ENCODE measurements at regions not wholly inside any gene's neighbourhood (a gene's known extent, or its start where the extent isn't known, plus 50 kb on each side); places are given as distances from the start of the nearest gene placed in this dataset.

GRCh38 chr12:88432531-88433490 is 147.5 kb downstream of the KITLG start:
- Histone ChIP-seq H3K4me1 (peaks cover 0 to 56% (median 15%) of the 10 kb centered on the region in 10 experiments; a peak in 11 of 20 replicates), H3K36me3 (no peaks in the 10 kb centered on the region), H3K4me3 (no peak overlapping the region), H3K4me2 (peak overlapping the region in 5 of 11 experiments; percentile 22 to 85 (median 64); a peak in 7 of 22 replicates), H3K9me3 (replicated peaks in 1 of 11) (peaks cover 0 to 17% (median 4%) of the 10 kb centered on the region in 11 experiments; a peak in 6 of 22 replicates), H3K27ac (peak overlapping the region in 7 of 11 experiments; percentile 0 to 79 (median 69); a peak in 9 of 22 replicates), H3K9ac (no peak overlapping the region), H3K27me3 (no peaks in the 10 kb centered on the region), H4K20me1 (no peaks in the 10 kb centered on the region)
- no peak for TF ChIP-seq Cebpa-rat (IDR thresholded peaks at IDR 0.05)

- H3K9ac ChIP-seq, result peak overlapping the region in 6 of 11 experiments; percentile 37 to 54 (median 43); a peak in 8 of 22 replicates
- H3K27me3 ChIP-seq, result no peaks in the 10 kb centered on the region
- peak overlapping the region in 9 of 11 experiments; percentile 44 to 79 (median 68); a peak in 17 of 22 replicates for H3K27ac ChIP-seq
- peak overlapping the region in 6 of 11 experiments; percentile 31 to 85 (median 68); a peak in 12 of 22 replicates for H3K4me2 ChIP-seq
- H3K9me3 ChIP-seq (replicated peaks in 1 of 11), result peaks cover 0 to 17% (median 0%) of the 10 kb centered on the region in 11 experiments; a peak in 6 of 22 replicates
- no peak for TF ChIP-seq Cebpa-rat (IDR thresholded peaks at IDR 0.05)
- H3K4me1 ChIP-seq, result peaks cover 0 to 56% (median 15%) of the 10 kb centered on the region in 10 experiments; a peak in 11 of 20 replicates
- no peaks in the 10 kb centered on the region for H3K36me3 ChIP-seq
- no peaks in the 10 kb centered on the region for H4K20me1 ChIP-seq
- H3K4me3 ChIP-seq, result no peak overlapping the region
Observed at GRCh38 chr12:88433997-88434703, 146.1 kb downstream of the KITLG start.

GRCh38 chr12:88435334-88436076 is 144.8 kb downstream of the KITLG start:
- H4K20me1 ChIP-seq, result no peaks in the 10 kb centered on the region
- H3K4me2 ChIP-seq, result peak overlapping the region in 3 of 11 experiments; percentile 3 to 52 (median 44); a peak in 4 of 22 replicates
- no peak for TF ChIP-seq Cebpa-rat (IDR thresholded peaks at IDR 0.05)
- no peaks in the 10 kb centered on the region for H3K36me3 ChIP-seq
- peaks cover 0 to 17% (median 0%) of the 10 kb centered on the region in 11 experiments; a peak in 6 of 22 replicates for H3K9me3 ChIP-seq (replicated peaks in 1 of 11)
- H3K4me1 ChIP-seq, result peaks cover 0 to 56% (median 15%) of the 10 kb centered on the region in 10 experiments; a peak in 11 of 20 replicates
- no peak overlapping the region for H3K4me3 ChIP-seq
- no peak overlapping the region for H3K9ac ChIP-seq
- H3K27me3 ChIP-seq, result no peaks in the 10 kb centered on the region
- H3K27ac ChIP-seq, result peak overlapping the region in 5 of 11 experiments; percentile 37 to 79 (median 69); a peak in 7 of 22 replicates

- Histone ChIP-seq H3K4me2 (peak overlapping the region in 4 of 11 experiments; percentile 21 to 51 (median 44); a peak in 8 of 22 replicates), H3K9ac (no peak overlapping the region), H3K4me1 (peaks cover 0 to 51% (median 15%) of the 10 kb centered on the region in 10 experiments; a peak in 11 of 20 replicates)
Observed at GRCh38 chr12:88437226-88437625, 143.0 kb downstream of the KITLG start.

More at GRCh38 chr12:88437226-88437625, 143.0 kb downstream of the KITLG start:
- peaks cover 0 to 17% (median 0%) of the 10 kb centered on the region in 11 experiments; a peak in 6 of 22 replicates for H3K9me3 ChIP-seq (replicated peaks in 1 of 11)
- H3K36me3 ChIP-seq, result no peaks in the 10 kb centered on the region
- no peaks in the 10 kb centered on the region for H4K20me1 ChIP-seq
- H3K4me3 ChIP-seq, result no peak overlapping the region
- no peaks in the 10 kb centered on the region for H3K27me3 ChIP-seq
- no peak for TF ChIP-seq Cebpa-rat (IDR thresholded peaks at IDR 0.05)
- H3K27ac ChIP-seq, result peak overlapping the region in 1 of 11 experiments; percentile 23; a peak in 1 of 22 replicates

Data from BLaER1 treated with 17β-estradiol and CSF1 and Interleukin-3, amounts not matched to agents 10 nM and 100 nM (cell line).